EL (cell line): ENCODE measurements at regions not wholly inside any gene's neighbourhood (a gene's known extent, or its start where the extent isn't known, plus 50 kb on each side); places are given as distances from the start of the nearest gene placed in this dataset.
"Not testable (repeated sequence)": the region's sequence is repeated elsewhere in the genome, so short reads cannot be mapped to it uniquely, and the experiment has no call there.

ENCODE experiments used
- DNase-seq: peaks from one replicate; pipeline ENCODE4 v3.0.0-alpha.2; 2016

DNA sequence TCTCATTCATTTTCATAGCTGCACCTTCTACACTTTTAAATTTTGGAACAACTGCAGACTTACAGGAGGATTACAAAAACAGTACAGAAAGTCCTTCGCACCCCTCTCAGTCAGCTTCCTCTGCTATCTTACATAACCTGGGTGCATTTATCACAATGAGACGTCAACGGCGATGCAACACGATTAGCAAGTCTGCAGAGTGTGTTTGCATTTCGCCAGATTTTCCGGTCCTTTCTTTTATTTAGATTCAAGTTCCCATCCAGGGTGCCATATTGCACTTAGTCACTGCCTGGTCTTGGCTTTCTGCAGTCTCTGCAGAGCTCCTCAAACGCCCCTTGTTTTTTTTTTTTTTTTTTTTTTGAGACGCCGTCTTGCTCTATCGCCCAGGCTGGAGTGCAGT lies 85.9 kb downstream of the ASMT start:
- DNase-seq: no peak

DNA sequence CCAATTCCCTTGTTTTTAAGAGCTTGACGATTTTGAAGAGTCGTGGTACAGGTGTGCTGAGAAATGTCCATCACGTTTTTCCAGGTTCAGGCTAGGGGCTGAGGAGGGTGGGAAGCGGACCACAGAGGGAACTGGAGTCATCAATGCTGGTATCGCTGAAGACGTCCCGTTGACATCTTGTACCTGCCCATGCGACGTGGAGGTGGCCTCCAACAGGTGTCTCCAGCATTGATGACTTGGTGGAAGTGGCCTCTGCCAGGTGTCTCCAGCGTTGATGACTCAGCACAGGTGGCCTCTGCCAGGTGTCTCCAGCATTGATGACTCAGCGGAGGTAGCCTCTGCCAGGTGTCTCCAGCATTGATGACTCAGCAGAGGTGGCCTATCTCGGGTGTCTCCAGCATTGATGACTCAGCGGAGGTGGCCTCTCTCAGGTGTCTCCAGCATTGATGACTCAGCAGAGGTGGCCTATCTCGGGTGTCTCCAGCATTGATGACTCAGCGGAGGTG lies 86.6 kb downstream of the ASMT start:
- DNase-seq: not testable (repeated sequence)

DNA sequence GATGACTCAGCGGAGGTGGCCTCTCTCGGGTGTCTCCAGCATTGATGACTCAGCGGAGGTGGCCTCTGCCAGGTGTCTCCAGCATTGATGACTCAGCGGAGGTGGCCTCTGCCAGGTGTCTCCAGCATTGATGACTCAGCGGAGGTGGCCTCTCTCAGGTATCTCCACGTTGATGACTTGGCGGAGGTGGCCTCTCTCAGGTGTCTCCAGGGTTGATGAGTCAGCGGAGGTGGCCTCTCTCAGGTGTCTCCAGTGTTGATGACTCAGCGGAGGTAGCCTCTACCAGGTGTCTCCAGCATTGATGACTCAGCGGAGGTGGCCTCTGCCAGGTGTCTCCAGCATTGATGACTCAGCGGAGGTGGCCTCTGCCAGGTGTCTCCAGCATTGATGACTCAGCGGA lies 87.3 kb downstream of the ASMT start:
- not testable (repeated sequence) for DNase-seq

DNA sequence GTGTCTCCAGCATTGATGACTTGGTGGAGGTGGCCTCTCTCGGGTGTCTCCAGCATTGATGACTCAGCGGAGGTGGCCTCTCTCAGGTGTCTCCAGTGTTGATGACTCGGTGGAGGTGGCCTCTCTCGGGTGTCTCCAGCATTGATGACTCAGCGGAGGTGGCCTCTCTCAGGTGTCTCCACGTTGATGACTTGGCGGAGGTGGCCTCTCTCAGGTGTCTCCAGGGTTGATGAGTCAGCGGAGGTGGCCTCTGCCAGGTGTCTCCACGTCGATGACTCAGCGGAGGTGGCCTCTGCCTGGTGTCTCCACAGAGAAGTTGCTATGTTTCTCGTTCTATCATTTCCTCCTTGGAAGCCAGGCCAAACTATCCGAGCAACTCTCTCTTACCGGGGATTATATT lies 87.7 kb downstream of the ASMT start:
- not testable (repeated sequence) for DNase-seq

DNA sequence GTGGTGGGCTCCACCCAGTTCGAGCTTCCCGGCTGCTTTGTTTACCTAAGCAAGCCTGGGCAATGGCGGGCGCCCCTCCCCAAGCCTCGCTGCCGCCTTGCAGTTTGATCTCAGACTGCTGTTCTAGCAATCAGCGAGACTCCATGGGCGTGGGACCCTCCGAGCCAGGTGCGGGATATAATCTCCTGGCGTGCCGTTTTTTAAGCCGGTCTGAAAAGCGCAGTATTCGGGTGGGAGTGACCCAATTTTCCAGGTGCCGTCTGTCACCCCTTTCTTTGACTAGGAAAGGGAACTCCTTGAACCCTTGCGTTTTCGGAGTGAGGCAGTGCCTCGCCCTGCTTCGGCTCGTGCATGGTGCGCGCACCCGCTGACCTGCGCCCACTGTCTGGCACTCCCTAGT lies 94.4 kb downstream of the ASMT start:
- not testable (repeated sequence) for DNase-seq

DNA sequence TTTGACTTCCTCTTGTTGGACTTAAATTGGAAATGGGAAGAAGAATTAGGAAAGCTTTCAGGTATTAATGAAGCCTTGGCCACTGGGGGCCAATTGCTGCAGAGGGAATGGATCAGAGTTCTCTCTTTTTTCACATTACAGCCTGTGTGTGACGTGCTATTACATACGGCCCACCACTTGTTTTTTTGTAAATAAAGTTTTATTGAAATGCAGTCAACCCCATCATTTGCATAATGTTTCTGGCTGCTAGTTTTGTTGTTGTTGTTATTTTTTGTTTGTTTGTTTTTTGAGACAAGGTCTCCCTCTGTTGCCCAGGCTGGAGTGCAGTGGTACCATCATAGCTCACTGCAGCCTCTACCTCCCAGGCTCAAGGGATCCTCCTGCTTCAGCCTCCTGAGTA lies 98.4 kb downstream of the ASMT start:
- no peak for DNase-seq

DNA sequence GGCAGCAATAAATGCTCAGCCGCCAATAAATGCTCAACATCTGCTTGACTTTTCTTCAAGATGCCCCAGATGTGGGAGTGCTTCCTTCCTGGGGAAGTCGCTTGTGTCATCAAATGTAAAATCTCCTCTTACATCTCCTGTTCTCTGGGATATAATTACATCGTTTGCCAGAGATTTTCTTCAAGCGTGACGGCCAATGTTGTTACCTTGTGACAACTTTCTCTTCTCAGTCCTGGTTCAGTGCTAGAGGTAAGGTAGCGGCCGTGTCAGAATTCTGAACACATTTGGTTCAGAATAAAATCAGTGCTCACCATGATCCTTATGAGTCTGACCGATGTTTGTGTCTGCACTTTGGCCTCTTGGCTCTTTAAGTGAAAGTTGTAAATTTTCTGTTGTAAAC lies 102.5 kb downstream of the ASMT start:
- DNase-seq: no peak

DNA sequence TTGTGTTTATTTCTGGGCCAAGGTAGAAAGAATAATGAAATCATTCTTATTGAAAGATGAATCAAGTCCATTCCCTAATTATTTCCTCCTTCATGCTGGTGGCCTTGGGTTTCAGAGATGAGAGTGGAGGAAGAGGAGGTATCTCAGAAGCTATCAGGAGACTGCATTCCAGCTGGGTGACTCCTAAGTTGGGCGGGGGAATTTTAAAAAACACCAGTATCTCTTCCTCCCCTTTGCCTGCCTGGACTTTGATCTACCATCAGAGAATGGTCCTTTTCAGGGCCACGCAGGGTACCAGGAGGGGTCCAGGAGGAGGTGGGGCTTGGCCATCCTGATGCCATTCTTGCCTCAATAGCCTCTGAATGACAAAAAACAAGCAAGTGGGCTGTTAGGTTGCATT lies 104.4 kb downstream of the ASMT start:
- peak; percentile 9 for DNase-seq

DNA sequence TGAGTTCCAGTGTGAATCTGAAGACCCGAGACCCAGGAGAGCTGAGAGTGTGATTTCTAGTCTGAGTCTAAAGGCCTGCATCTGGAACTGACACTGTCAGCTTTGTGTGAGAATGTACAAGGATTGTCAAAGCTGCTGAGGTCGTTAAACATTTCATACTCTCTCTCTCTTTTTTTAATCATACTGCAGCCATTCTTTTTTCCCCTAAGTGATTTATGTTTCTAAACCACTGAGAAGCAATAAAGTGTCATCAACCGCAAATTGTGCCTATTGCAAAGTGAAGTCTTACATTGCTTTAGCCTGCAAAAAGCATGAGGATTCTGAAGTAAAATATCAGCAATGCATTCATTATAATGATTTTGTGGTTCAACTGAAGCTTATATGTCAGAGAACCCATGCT lies 106.0 kb downstream of the ASMT start:
- DNase-seq: no peak

DNA sequence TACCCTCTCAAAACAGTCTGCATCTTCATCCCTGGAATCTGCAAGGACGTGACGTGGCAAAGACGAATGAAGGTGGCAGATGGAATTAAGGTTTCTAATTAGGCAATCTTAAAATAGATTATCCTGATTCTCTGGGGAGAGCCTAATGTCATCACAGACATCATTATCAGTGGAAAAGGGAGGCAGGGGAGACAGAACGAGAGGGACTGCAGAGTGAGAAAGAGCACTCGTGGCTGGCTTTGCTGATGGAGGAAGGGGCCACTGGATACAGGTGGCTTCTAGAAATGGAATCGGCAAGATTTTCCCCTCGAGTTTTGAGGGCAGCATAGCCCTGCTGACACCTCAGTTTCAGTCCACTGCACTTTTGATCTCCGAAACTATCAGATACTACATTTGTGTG lies 110.6 kb downstream of the ASMT start:
- no peak for DNase-seq

DNA sequence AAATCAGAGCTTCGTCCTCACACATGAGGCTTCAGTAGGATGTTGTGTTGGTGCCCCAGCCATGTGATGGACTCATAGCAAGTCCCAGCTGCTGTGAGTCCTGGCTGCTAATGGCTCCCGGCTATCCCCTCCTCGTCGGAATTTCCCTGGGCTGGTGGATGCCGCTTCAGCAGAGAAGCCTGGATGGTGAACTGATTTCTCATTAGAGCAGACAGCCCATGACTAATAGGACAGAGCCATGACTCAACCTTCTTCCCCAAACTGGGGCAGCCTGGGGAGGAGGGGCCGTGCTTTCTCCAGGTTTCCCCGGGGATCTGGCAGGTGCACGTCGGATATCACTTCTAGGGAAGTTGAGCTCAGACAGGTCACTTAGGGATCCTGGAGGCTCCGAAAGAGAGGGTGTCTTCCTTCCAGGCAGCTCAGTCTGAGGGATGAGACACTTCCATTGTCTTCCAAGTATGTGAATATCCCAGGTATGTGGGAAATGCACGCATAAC lies 112.7 kb downstream of the ASMT start:
- peak; percentile 41 for DNase-seq

DNA sequence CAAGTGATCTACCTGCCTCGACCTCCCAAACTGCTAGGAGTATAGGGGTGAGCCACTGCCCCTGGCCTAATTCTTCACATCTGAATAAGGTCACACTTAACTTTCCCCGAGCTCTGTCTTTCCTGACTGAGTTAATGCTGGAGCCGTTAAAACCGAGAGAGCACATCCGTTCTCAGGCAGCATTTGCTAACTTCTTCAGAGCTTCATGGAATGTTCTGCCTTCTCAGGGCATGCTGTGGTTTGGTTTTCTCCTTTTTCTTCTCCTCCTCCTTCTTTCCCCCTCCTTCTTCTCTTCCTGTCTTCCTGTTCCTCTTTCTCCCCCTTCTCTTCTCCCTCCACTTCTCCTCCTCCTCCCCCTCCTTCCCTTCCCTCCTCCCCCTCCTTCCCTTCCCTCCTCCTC lies 119.9 kb downstream of the ASMT start:
- no peak for DNase-seq

DNA sequence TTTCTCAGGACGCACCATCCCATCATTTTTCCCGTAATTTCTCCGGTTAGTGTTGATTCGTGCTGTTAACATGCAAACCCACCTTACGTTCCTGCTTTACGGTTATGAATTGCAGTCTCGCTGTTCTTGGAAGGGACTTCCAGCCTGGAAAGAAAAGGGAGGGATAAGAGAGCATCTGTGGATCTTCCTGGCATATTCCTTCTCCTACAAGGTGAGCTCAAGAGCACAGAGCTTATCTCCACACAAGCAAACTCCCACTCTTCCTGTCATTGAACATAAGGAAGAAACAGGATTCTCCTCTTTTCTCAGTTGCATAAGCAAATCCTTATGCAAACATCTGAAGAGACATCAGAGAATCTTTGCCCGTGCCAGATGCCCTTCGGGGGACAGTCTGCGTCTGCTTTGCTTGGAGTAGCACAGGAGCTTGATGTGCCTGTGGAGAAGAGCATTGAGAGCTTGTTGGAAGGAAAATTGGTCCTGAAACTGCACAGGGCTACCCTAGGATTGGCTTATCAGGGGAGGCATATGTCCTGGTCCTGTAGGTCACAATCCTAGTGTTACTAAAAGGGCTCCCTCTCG lies 127.0 kb downstream of the ASMT start:
- DNase-seq: no peak

DNA sequence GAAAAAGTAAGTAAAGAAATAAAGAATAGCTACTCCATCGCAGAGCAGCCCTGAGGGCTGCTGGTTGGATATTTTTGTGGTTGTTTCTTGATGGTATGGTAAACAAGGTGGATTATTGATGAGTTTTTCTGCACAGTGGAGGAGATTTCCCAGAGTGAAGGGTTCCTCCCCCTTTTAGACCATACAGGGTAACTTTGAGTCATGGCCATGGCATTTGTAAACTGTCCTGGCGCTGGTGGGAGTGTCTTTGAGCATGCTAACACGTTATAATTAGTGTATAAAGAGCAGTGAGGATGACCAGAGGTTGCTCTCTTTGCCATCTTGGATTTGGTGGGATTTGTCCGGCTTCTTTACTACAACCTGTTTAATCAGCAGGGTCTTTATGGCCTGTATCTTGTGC lies 128.2 kb downstream of the ASMT start:
- DNase-seq: no peak

DNA sequence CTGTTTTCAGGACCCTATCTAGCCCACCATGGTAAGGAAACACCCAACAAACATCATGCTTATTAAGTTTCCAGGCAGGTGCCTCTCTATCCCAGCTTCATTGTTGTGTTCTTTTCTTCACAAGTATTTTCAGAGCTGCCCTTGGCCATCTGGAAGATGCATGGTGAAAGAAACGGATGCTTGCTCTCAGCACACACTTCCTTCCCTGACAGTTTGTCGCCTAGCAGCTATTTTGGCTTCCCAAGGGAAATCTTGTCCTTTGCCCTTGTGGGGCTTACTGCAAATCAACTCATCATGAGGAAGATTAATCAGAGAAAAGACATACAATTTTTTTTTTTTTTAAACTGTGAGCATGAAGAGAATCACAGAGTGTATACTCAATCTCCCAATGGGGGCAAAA lies 128.8 kb downstream of the ASMT start:
- no peak for DNase-seq

DNA sequence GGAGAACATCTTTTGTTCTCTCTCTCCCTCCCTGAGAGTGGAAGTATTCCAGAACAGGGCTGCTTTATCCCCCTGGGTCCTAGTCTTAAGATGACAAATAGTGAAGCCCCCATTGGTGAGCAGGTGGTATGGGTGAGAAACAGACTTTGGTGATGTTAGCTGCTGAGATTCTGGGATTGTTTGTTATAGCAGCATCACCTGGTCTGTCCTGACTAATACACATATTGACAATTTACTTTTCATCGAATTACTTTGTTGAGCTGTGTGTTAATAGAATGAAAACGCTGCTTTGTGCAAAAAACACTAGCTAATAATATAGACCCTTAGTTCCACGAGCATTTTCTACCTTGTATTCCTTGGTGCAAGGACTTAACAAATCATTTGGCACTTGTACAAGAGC lies 133.5 kb downstream of the ASMT start:
- DNase-seq: no peak

DNA sequence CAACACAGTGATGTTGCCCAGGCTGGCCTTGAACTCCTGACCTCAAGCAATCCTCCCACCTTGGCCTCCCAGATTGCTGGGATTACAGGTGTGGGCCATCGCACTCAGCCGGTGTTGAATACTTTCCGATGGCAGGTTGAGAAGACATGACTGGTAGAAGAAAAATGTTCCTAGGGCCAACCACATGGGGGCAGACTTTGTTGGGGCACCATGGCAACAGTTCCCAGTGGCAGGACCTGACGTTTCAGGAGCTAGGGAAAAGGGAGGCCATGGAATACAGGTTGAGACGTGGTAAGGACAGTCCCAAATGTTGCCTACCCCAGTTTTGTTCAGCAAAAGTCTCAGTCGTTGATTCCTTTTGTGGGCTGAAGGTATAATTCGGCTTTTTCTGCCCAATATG lies 134.6 kb downstream of the ASMT start:
- DNase-seq: no peak

DNA sequence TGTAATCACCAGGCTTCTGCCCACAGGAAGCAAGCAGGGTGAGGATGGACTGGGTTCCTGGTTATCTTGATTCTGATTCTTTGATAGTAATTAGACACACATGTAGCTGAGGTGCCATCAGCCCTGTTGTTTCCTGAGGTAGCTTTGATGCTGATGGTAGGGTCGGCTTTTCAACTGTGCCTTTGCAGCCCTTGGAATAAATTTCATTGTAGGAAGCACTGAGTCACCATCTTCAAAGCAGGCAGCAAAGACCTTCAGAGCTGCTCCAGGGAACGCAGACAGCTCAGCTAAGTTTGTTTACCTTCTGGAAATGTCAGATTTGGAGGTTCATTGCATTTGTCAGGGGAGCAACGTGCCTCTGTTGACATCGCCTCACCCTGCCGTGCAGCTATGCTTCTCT lies 135.4 kb downstream of the ASMT start:
- no peak for DNase-seq

DNA sequence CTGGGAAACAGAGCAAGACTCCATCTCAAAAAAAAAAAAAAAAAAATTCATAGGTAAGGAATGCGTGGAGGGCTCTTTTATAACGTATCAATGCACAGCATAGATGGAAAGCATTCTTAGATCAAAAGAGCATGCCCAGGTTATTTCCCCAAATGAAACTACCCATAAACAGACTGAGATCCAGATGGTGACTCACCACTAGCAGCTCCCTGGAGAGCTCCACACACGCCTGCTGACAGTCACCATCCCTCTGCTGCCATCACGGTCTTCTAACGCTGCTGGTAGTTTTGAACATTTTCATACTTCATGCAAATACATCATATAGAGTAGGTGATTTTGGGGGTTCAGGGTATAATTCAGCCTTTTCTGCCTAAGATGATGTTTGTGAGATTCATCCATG lies 136.9 kb downstream of the ASMT start:
- DNase-seq: no peak

DNA sequence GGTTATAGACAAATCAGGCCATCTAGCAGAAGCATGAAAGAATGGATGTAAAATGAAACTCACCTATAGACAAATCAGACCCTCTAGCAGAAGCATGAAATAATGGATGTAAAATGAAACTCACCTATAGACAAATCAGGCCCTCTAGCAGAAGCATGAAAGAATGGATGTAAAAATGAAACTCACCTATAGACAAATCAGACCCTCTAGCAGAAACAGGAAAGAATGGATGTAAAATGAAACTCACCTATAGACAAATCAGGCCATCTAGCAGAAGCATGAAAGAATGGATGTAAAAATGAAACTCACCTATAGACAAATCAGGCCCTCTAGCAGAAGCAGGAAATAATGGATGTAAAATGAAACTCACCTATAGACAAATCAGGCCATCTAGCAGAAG lies 137.9 kb downstream of the ASMT start:
- DNase-seq: not testable (repeated sequence)

DNA sequence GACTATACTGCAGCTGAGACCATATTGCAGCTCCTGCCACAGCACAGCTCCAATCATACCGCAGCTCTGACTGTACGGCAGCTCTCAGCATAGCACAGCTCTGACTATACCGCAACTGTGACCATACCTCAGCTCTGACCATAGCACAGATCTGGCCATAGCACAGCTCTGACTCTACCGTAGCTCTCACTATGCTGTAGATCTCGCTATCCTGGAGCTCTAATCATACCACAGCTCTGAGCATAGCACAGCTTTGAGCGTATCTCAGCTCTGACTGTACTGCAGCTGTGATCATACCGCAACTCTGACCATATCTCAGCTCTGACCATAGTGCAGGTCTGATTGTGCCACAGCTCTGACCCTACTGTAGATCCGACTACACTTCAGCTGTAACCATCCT lies 139.2 kb downstream of the ASMT start:
- DNase-seq: peak; percentile 51

DNA sequence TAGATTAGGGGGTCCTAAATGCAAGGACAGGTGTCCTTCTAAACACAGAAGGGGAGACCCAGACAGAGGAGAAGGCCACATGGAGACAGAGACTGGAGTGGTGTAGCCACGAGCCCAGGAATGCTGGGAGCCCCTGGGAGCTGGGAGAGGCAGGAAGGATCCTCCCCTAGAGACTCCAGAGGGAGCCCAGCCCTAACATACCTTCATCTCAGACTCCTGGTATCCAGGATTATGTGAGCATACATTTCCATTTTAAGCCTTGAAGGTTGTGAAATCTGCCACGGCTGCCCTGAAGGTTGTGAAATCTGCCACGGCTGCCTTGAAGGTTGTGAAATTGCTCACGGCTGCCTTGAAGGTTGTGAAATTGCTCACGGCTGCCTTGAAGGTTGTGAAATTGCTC lies 148.4 kb downstream of the ASMT start:
- DNase-seq: no peak

DNA sequence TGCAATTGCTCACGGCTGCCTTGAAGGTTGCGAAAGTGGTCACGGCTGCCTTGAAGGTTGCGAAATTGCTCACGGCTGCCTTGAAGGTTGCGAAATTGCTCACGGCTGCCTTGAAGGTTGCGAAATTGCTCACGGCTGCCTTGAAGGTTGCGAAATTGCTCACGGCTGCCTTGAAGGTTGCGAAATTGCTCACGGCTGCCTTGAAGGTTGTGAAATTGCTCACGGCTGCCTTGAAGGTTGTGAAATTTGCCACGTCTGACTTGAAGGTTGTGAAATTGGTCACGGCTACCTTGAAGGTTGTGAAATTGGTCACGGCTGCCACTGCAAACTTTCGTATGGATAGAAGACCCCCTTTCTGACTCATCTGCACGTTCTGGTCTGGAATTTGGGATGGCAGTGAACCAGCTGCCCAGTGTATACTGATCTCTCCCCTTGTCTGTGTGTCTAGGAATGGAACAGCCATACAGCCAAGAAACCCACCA lies 150.1 kb downstream of the ASMT start:
- not testable (repeated sequence) for DNase-seq

DNA sequence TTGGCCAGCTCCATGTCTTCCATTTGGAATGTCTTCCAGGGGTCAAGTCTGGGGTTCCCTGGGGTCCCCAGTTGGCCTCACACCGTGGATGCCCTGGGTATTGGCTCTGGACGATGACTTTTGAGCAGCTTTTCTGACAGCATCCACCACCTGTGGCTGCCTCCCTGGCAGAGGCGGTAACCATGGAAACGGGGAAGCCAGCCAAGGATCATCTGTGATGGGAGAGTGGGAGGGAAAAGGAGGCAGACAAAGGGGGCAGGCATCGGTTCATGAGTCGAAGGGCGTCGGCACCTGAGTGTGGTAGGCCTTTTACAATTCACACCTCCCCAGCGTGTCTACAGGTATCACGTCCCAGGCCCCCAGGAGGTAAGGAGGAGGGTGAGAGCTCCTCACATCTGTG lies 152.2 kb downstream of the ASMT start:
- no peak for DNase-seq

DNA sequence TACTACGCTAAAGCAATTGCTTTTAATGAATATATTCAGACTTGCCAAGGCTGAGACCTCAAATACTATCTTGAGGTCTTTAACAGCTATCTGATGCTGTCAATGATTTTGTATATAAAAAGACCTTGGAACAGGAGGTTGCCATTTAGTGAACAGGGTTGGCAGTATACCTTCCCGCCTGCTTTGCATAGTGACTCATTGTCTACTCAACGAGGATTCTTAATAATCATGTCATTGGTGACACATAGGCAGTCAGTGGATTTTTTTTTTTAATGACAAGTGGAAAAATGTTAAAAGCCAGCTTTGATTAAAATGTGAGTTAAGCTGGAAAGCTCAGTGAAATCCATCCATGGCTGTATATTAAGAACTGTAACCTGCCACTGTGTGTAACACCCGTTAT lies 164.0 kb downstream of the ASMT start:
- peak; percentile 2 for DNase-seq
